ENCODE measurements at regions not wholly inside any gene's neighbourhood (a gene's known extent, or its start where the extent isn't known, plus 50 kb on each side); places are given as distances from the start of the nearest gene placed in this dataset.

DNA sequence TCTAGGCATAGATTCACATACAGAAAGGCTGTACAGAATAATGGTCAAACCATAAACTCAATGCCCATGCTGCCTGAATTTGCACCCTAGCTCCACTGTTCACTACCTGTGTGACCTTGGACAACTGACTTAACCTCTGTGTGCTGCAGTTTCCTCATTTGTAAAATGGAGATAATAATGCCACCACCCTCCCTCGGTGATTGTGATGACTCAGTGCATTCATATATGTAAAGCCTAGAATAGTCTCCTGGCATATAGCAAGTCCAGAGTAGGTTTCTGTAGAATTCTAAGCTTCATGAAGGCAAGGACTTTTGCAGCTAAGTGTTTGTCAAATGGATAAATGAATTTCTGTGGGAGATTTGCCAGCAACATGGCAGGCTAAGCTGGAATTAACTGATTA lies 297.8 kb upstream of the NR4A3 start:
- Histone ChIP-seq H4K20me1 (replicated peaks in 1 of 2; ENCODE audit: control insufficient read depth in 1 of 2, insufficient read depth in 2 of 2, low read length in 2 of 2) (no peaks in the 10 kb centered on the region), H3K27me3 (replicated peaks in 1 of 4; ENCODE audit: control insufficient read depth in 3 of 4, extremely low read depth in 1 of 4, insufficient read depth in 3 of 4, low read length in 3 of 4) (no peaks in the 10 kb centered on the region), H2AFZ (ENCODE audit: low read length) (no peak overlapping the region), H3K14ac (ENCODE audit: insufficient read length) (no peak overlapping the region), H4K8ac (ENCODE audit: extremely low read depth, insufficient read depth, low read length) (no peak overlapping the region), H3K36me3 (ENCODE audit: control insufficient read depth in 2 of 4, insufficient read depth in 4 of 4, low read length in 3 of 4) (no peaks in the 10 kb centered on the region), H2BK120ac (replicated peaks; ENCODE audit: low read depth, low read length) (no peak overlapping the region), H3K4ac (replicated peaks; ENCODE audit: insufficient read length, low read depth, low read length) (no peak overlapping the region), H2AK5ac (ENCODE audit: low read depth, low read length) (no peak overlapping the region), H4K5ac (ENCODE audit: insufficient read length, low read depth, low read length) (no peak overlapping the region), H3K4me1 (replicated peaks in 1 of 4; ENCODE audit: control insufficient read depth in 3 of 4, insufficient read depth in 4 of 4, low read length in 3 of 4) (no peaks in the 10 kb centered on the region), H3K18ac (ENCODE audit: extremely low read depth, low read length) (no peak overlapping the region), H2BK20ac (ENCODE audit: low read length) (no peak overlapping the region), H2BK5ac (ENCODE audit: low read depth, low read length) (no peak overlapping the region), H3K23ac (ENCODE audit: insufficient read length) (no peak overlapping the region), H3K9me3 (ENCODE audit: insufficient read depth in 2 of 2, low read depth in 1 of 2, low read length in 1 of 2) (no peaks in the 10 kb centered on the region), H3K4me3 (ENCODE audit: extremely low read depth in 1 of 4, insufficient read depth in 2 of 4, low read depth in 3 of 4, low read length in 4 of 4) (no peak overlapping the region), H2BK15ac (ENCODE audit: low read length) (no peak overlapping the region), H3K56ac (replicated peaks; ENCODE audit: insufficient read length, low read depth, low read length) (no peak overlapping the region), H3K27ac (ENCODE audit: low read depth, low read length) (no peak overlapping the region), H3K79me1 (ENCODE audit: low read depth, low read length) (no peaks in the 10 kb centered on the region), H2BK12ac (ENCODE audit: low read depth, low read length) (no peak overlapping the region), H4K91ac (replicated peaks; ENCODE audit: insufficient read length, low read length) (no peak overlapping the region), H3K23me2 (ENCODE audit: low read depth, low read length) (peaks cover 1% of the 10 kb centered on the region; the same call in 1 of the 2 replicates), H3K4me2 (ENCODE audit: insufficient read depth in 1 of 2, low read depth in 2 of 2, low read length in 2 of 2) (no peak overlapping the region), H3K79me2 (ENCODE audit: control insufficient read depth in 1 of 2, insufficient read depth in 2 of 2, low read length in 2 of 2) (no peaks in the 10 kb centered on the region), H3K9ac (replicated peaks in 1 of 4; ENCODE audit: extremely low read depth in 1 of 4, low read depth in 3 of 4, low read length in 3 of 4) (no peak overlapping the region)
- no peak for DNase-seq (ENCODE audit: low read depth in 1 of 2, low spot score in 2 of 2)
- ChIA-PET POLR2A (ENCODE audit: partially characterized antibody) (no interaction called here), CTCF (ENCODE audit: partially characterized antibody) (interaction anchor here (0.8 to 1.6 kb wide), 3 partner anchors 10 to 16 kb away, joined by 3 to 4 read pairs (median 3); no protein-coding TSS in a partner anchor)
- 94% methylated on average over 1 of the region's 1 CpG; no CpG with 5 or more reads in 1 of the 2 experiments for WGBS, 2 experiments (ENCODE audit: extremely low coverage in 1 of 2, insufficient coverage in 1 of 2, insufficient read length in 1 of 2, insufficient replicate concordance in 2 of 2, low coverage in 1 of 2, low lambda C conversion rate in 2 of 2, missing lambda C conversion rate in 1 of 2)
- no peak for FAIRE-seq
- TF ChIP-seq, protein P1, sequence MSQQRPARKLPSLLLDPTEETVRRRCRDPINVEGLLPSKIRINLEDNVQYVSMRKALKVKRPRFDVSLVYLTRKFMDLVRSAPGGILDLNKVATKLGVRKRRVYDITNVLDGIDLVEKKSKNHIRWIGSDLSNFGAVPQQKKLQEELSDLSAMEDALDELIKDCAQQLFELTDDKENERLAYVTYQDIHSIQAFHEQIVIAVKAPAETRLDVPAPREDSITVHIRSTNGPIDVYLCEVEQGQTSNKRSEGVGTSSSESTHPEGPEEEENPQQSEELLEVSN (IDR thresholded peaks at IDR 0.05) = no peak
- TF ChIP-seq ZNF274 (IDR thresholded peaks at IDR 0.05; ENCODE audit: borderline replicate concordance, extremely low read depth, low read length) = no peak
- no peak for TF ChIP-seq FOSL1 (IDR thresholded peaks at IDR 0.05; ENCODE audit: insufficient read depth, low read depth, low read length)
- TF ChIP-seq ASH2L (IDR thresholded peaks at IDR 0.05; ENCODE audit: low read length) = no peak
- no peak for TF ChIP-seq TCF12 (IDR thresholded peaks at IDR 0.05; ENCODE audit: low read depth, low read length)
- no peak for TF ChIP-seq CTCF (IDR thresholded peaks at IDR 0.05; ENCODE audit: control extremely low read depth in 1 of 3, insufficient read depth in 1 of 3, low read depth in 1 of 3, low read length in 3 of 3)
- no peak for TF ChIP-seq TEAD4 (IDR thresholded peaks at IDR 0.05; ENCODE audit: low read depth, low read length)
- TF ChIP-seq YY1 (IDR thresholded peaks at IDR 0.05; ENCODE audit: low read depth, low read length) = no peak
- TF ChIP-seq RAD21 (IDR thresholded peaks at IDR 0.05 in 1 of 2, conservative IDR thresholded peaks at IDR 0.05 in 1 of 2; ENCODE audit: low read depth in 2 of 2, low read length in 2 of 2) = no peak
- no peak for TF ChIP-seq MAFK (IDR thresholded peaks at IDR 0.05; ENCODE audit: low read depth, low read length)
- TF ChIP-seq POLR2AphosphoS5 (IDR thresholded peaks at IDR 0.05; ENCODE audit: low read depth, low read length) = no peak
- TF ChIP-seq BRCA1 (IDR thresholded peaks at IDR 0.05; ENCODE audit: low read depth, low read length) = no peak
